ENCODE measurements at regions not wholly inside any gene's neighbourhood (a gene's known extent, or its start where the extent isn't known, plus 50 kb on each side); places are given as distances from the start of the nearest gene placed in this dataset.

- Histone ChIP-seq H2BK15ac (ENCODE audit: low read length) (no peak overlapping the region), H4K91ac (replicated peaks; ENCODE audit: insufficient read length, low read length) (no peak overlapping the region), H3K14ac (ENCODE audit: insufficient read length) (no peak overlapping the region), H3K79me2 (ENCODE audit: control insufficient read depth in 1 of 2, insufficient read depth in 2 of 2, low read length in 2 of 2) (no peaks in the 10 kb centered on the region), H3K18ac (ENCODE audit: extremely low read depth, low read length) (no peak overlapping the region), H3K4me1 (replicated peaks in 1 of 4; ENCODE audit: control insufficient read depth in 3 of 4, insufficient read depth in 4 of 4, low read length in 3 of 4) (no peaks in the 10 kb centered on the region), H4K5ac (ENCODE audit: insufficient read length, low read depth, low read length) (no peak overlapping the region), H2AFZ (ENCODE audit: low read length) (no peak overlapping the region), H2BK12ac (ENCODE audit: low read depth, low read length) (no peak overlapping the region), H3K27me3 (replicated peaks in 1 of 4; ENCODE audit: control insufficient read depth in 3 of 4, extremely low read depth in 1 of 4, insufficient read depth in 3 of 4, low read length in 3 of 4) (peaks cover 0 to 4% (median 0%) of the 10 kb centered on the region in 4 experiments; a peak in 2 of 7 replicates), H2BK20ac (ENCODE audit: low read length) (no peak overlapping the region), H3K79me1 (ENCODE audit: low read depth, low read length) (no peaks in the 10 kb centered on the region), H4K8ac (ENCODE audit: extremely low read depth, insufficient read depth, low read length) (no peak overlapping the region), H3K23me2 (ENCODE audit: low read depth, low read length) (no peaks in the 10 kb centered on the region), H3K56ac (replicated peaks; ENCODE audit: insufficient read length, low read depth, low read length) (no peak overlapping the region), H3K4me2 (ENCODE audit: insufficient read depth in 1 of 2, low read depth in 2 of 2, low read length in 2 of 2) (no peak overlapping the region), H3K9me3 (ENCODE audit: insufficient read depth in 2 of 2, low read depth in 1 of 2, low read length in 1 of 2) (no peaks in the 10 kb centered on the region), H3K27ac (ENCODE audit: low read depth, low read length) (no peak overlapping the region), H3K9ac (replicated peaks in 1 of 4; ENCODE audit: extremely low read depth in 1 of 4, low read depth in 3 of 4, low read length in 3 of 4) (no peak overlapping the region), H4K20me1 (replicated peaks in 1 of 2; ENCODE audit: control insufficient read depth in 1 of 2, insufficient read depth in 2 of 2, low read length in 2 of 2) (no peaks in the 10 kb centered on the region), H3K4ac (replicated peaks; ENCODE audit: insufficient read length, low read depth, low read length) (no peak overlapping the region), H3K36me3 (ENCODE audit: control insufficient read depth in 2 of 4, insufficient read depth in 4 of 4, low read length in 3 of 4) (no peaks in the 10 kb centered on the region), H2AK5ac (ENCODE audit: low read depth, low read length) (no peak overlapping the region), H3K4me3 (ENCODE audit: extremely low read depth in 1 of 4, insufficient read depth in 2 of 4, low read depth in 3 of 4, low read length in 4 of 4) (no peak overlapping the region), H2BK5ac (ENCODE audit: low read depth, low read length) (no peak overlapping the region), H2BK120ac (replicated peaks; ENCODE audit: low read depth, low read length) (no peak overlapping the region), H3K23ac (ENCODE audit: insufficient read length) (no peak overlapping the region)
- ChIA-PET CTCF (ENCODE audit: partially characterized antibody) (no interaction called here), POLR2A (ENCODE audit: partially characterized antibody) (no interaction called here)
- DNase-seq (ENCODE audit: low read depth in 1 of 2, low spot score in 2 of 2) (no peak), FAIRE-seq (no peak)
- 90% methylated on average over 5 of the region's 5 CpGs; no CpG with 5 or more reads in 1 of the 2 experiments for WGBS, 2 experiments (ENCODE audit: extremely low coverage in 1 of 2, insufficient coverage in 1 of 2, insufficient read length in 1 of 2, insufficient replicate concordance in 2 of 2, low coverage in 1 of 2, low lambda C conversion rate in 2 of 2, missing lambda C conversion rate in 1 of 2)
- TF ChIP-seq PHF8 (conservative IDR thresholded peaks at IDR 0.05; ENCODE audit: low read depth, low read length) = no peak
- no peak for TF ChIP-seq EGR1 (IDR thresholded peaks at IDR 0.05; ENCODE audit: borderline replicate concordance, low read depth, low read length)
- TF ChIP-seq ZNF274 (IDR thresholded peaks at IDR 0.05; ENCODE audit: borderline replicate concordance, extremely low read depth, low read length) = no peak
- TF ChIP-seq CBX8 (IDR thresholded peaks at IDR 0.05; ENCODE audit: borderline replicate concordance, low read depth, low read length) = no peak
- TF ChIP-seq HDAC2 (IDR thresholded peaks at IDR 0.05; ENCODE audit: borderline replicate concordance in 1 of 2, low read depth in 2 of 2, low read length in 2 of 2) = no peak
- no peak for TF ChIP-seq TAF1 (IDR thresholded peaks at IDR 0.05; ENCODE audit: low read depth, low read length)
- no peak for TF ChIP-seq KDM5A (IDR thresholded peaks at IDR 0.05; ENCODE audit: low read length)
- TF ChIP-seq POLR2AphosphoS5 (IDR thresholded peaks at IDR 0.05; ENCODE audit: low read depth, low read length) = no peak
- TF ChIP-seq HDAC6 (IDR thresholded peaks at IDR 0.05; ENCODE audit: low read depth, low read length) = no peak
- no peak for TF ChIP-seq SRF (IDR thresholded peaks at IDR 0.05; ENCODE audit: low read depth, low read length)
- TF ChIP-seq RFX5 (IDR thresholded peaks at IDR 0.05; ENCODE audit: borderline replicate concordance, low read depth, low read length) = no peak
- no peak for TF ChIP-seq SP2 (IDR thresholded peaks at IDR 0.05; ENCODE audit: low read length)
- TF ChIP-seq, protein P1, sequence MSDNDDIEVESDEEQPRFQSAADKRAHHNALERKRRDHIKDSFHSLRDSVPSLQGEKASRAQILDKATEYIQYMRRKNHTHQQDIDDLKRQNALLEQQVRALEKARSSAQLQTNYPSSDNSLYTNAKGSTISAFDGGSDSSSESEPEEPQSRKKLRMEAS (IDR thresholded peaks at IDR 0.05) = no peak
- TF ChIP-seq RXRA (IDR thresholded peaks at IDR 0.05; ENCODE audit: insufficient read depth, low read depth, low read length) = no peak
- no peak for TF ChIP-seq CHD1 (IDR thresholded peaks at IDR 0.05; ENCODE audit: low read depth, low read length)
- no peak for TF ChIP-seq SIX5 (IDR thresholded peaks at IDR 0.05; ENCODE audit: low read depth, low read length)
Observed at GRCh38 chr22:23481369-23481768, 98.7 kb downstream of the IGLL1 start.

Data from H1 (cell line).